GM19324 (cell line): ENCODE measurements at regions not wholly inside any gene's neighbourhood (a gene's known extent, or its start where the extent isn't known, plus 50 kb on each side); places are given as distances from the start of the nearest gene placed in this dataset.

Source experiments
- ATAC-seq: cut with Tn5 transposase; IDR thresholded peaks from one replicate; pipeline ENCODE4 v1.9.1; 2021; ENCODE audit warnings: mild to moderate bottlenecking, moderate library complexity; ENCODE audit not compliant: unreplicated experiment, low FRiP score

- no peak for ATAC-seq
Measured at GRCh38 chr11:128125723-128126122, 461.6 kb downstream of the ETS1 start.

- no peak for ATAC-seq
Measured at GRCh38 chr11:128116885-128117284, 470.5 kb downstream of the ETS1 start.

DNA sequence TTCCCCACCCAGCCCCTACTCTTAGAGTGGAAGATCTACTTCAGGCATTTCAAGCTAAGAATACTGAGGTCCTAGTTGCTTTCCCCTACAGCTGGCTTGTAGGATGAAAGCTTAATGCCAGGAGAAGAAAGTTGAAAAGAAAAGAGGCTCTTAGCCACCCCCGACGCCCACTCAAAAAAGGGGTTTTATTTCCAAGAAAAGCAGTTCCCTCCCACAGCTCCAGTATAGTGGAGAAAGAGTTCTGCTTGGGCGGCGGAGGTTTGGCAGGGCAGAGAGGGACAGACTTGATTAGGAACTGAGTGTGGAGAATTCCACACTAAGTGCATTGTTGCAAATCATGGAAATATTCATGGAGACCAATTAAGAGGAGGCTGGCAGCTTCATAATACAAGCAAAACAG, 470.9 kb downstream of the ETS1 start:
- ATAC-seq, result no peak

DNA sequence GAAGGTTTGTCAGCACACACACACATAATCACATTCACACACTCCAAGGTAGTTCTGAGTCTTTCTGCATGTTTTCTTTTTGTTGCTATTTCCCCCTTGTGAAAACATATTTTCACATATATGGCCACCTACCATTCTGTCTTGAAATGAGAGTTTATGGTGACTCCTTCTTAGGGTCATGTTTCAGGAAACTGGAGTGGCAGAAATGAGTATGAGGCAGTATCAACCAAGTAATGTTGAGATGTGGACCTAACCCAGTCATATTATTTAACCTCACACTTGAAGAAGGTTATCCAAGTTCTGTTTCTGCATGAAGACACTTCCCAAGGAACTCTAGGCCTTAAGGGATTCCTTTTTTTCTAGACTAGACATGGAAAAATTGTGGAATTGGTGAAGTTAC, 481.4 kb downstream of the ETS1 start:
- ATAC-seq, result no peak

DNA sequence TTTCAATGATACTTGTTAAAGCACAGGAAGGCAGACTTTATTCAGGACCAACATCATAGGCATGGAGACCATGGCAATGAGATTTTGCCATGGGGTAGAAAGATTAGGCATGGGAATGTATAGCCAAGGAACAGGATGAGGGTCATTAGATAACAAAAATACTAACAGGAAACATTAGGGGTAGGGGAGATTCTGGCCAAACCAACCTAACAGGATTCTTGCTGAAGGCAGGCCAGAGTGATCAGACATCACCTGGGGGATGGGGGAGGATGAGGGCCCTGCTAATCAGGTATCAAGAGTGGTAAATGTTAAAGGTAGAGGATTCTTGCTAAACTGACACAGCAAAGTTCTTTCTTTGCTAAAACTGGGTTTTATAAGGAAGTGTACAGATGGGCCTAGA, 481.8 kb downstream of the ETS1 start:
- no peak for ATAC-seq

DNA sequence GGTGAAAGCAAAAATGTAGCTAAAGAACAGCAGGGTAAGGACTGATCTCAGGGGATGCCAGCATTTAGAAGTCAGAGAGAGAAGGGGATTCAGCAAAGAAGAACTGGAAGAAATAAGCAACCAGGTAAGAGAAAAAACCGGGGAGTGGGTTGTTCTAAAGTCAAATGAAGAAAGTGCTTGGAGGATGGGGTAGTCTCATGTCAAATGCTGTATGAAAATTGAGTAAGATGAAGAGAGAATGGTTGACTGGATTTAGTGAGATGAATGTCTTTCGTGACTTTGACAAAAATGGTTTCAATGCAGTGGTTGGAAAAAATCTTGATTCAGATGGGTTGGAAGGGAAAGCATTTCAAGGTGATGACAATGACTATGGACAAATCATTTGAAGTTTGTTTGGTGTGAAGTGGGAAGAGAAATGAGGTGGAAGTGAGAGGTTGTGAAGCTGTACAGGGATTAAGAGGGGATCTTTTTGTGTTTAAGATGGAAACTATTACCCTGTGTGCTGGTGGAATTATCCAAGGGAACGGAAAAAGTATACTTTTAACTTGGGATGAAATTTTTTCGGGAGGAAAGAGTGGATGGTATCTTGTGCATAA, 484.0 kb downstream of the ETS1 start:
- no peak for ATAC-seq

DNA sequence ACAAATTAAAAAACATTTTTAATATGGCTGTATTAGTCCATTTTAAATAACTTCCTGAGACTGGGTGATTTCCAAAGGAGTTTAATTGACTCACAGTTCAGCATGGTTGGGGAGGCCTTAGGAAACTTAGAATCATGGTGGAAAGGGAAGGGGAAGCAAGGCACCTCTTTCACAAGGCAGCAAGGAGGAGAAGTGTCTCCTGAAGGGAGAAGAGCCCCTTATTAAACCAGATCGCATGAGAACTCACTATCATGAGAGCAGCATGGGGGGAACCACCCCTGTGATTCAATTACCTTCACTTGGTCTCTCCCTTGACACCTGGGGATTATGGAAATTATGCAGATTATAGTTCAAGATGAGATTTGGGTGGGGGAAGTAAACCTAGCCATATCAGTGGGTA, 488.6 kb downstream of the ETS1 start:
- ATAC-seq, result no peak

- no peak for ATAC-seq
Measured at GRCh38 chr11:128095466-128095981, 491.8 kb downstream of the ETS1 start.

DNA sequence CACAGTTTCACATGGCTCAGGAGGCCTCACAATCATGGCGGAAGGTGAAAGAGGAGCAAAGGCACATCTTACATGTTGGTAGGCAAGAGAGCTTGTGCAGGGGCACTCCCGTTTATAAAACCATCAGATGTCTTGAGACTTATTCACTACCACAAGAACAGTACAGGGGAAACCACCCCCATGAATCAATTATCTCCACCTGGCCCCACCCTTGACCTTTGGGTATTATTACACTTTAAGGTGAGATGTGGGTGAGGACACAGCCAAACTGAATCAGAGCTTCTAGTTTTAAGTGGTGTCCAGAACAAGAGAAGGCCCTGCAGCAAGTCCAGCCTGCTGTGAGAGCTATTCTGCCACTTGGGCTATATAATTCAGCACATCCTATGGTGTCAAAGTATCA, 493.7 kb downstream of the ETS1 start:
- no peak for ATAC-seq

DNA sequence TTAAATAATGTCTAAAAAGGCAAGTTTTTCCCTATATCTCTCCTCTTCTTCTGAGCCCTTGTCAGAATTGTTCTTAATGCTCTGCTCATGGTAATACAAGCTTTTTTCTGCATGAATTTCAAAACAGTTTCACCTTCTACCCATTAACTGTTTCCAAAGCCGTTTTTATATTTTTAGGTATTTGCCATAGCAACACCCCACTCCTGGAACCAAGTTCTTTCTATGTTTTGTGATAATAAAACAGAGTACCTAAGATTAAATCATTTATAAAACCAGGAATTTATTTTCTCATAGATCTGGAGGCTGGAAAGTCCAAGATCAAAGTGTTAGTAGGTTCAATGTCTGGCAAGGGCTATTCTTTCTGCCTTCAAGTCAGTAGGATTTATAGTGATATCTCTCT, 497.4 kb downstream of the ETS1 start:
- no peak for ATAC-seq

DNA sequence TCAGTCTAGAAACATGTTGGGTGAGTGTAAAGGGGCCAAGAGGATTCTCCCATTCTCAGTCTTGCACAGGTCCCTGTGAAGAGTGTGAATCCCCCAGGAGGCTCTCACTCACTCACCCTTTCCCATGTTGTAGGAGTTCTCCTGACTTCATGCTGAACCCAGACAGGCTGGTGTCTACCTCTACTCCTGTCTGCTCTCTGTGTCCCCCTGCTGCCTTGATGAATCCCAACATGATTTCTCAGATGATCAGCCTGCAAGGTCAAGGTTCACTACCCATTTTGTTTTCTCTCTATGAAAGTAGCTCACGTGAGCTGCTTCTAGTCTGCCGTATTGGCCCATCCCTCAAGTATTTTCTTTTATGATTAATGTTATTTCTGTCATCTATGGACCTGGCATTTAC, 500.6 kb downstream of the ETS1 start:
- no peak for ATAC-seq

- ATAC-seq, result no peak
Measured at GRCh38 chr11:128085276-128085675, 502.1 kb downstream of the ETS1 start.

- ATAC-seq, result no peak
Measured at GRCh38 chr11:128082574-128082973, 504.8 kb downstream of the ETS1 start.

DNA sequence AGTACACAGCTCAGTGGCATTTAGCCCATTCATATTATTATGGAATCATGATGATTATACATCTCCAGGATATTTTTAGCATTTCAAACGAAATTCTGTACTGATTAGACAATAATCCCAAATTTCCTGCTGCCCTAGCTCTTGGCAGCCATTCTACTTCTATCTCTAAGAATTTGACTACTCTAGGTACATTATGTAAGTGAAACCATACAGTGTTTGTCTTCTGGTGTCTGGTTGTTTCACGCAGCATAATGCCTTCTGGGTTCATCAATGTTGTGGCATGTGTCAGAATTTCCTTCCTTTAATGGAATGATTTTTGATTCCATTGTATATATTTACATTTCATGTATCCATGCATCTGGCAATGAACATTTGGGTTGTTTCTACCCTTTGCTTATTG, 517.7 kb downstream of the ETS1 start:
- no peak for ATAC-seq

DNA sequence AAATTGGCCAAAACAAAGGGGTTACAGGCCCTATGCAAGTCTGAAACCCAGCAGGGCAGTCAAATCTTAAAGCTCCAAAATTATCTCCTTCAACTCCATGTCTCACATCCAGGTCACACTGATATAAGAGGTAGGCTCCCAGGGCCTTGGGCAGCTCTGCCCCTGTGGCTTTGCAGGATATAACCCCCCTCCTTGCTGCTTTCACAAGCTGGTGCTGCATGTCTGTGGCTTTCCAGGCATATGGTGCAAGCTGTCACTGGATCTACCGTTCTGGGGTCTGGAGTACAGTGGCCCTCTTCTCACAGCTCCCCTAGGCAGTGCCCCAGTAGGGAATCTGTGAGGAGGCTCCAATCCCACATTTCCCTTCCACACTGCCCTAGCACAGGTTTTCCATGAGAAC, 519.6 kb downstream of the ETS1 start:
- no peak for ATAC-seq

GRCh38 chr11:128066399-128066798, 521.0 kb downstream of the ETS1 start:
- no peak for ATAC-seq

DNA sequence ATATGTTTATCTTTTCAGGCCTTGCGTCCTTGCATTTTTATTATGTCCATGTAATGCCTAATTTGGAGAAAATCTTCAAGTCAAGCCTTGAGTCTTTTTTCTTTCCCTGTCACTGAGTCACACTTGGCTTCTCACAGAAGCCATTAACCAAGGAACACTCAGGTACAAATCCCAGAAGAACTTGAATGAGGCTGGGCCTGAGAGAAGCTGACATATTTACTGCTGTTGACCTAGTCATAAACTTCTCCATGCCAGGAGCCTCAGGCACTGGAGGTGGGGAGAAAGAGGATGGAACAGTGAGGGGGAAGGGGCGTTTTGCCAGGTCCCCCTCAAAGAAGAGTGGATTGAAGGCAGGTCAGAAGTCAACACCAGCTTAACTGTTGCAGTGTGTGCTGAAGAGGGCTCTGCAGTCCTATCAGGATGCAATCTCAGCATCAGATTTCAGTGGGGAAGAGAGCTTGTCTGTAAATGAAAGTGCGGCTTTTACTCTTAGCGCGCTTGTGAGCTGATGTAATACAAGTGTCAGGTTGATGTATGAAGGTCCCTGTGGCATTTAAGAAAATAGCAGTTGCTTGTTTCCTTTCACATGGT, 526.0 kb downstream of the ETS1 start:
- no peak for ATAC-seq

GRCh38 chr11:128058580-128059208, 528.7 kb downstream of the ETS1 start:
- no peak for ATAC-seq

DNA sequence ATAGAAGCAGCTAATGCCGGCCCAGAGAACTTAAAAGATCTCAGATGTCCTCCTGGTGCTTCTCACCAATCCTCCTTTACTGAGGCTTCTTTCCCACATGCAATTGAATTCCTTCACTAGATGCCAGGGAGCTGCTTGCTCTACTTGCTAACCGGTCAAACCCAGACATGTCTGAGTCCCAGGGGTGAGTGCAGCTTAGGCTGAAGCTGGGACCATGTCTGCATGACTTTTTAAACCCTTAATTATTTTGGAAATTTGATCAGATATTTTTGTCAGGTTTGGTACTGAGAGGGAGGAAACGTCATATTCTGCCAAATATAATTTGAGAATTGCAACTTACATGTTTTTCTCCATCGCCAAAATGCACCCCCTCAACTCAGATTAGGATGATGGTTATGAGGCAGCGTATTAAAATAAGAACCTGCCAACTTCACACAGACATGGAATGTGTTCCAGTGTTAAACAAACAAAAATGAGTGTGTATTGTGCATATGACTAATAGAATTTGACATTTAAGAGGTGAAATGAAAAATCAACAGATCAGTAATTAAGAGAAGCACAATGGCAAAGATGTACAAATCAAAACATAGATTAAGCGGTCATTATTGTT, 529.5 kb downstream of the ETS1 start:
- ATAC-seq, result no peak

DNA sequence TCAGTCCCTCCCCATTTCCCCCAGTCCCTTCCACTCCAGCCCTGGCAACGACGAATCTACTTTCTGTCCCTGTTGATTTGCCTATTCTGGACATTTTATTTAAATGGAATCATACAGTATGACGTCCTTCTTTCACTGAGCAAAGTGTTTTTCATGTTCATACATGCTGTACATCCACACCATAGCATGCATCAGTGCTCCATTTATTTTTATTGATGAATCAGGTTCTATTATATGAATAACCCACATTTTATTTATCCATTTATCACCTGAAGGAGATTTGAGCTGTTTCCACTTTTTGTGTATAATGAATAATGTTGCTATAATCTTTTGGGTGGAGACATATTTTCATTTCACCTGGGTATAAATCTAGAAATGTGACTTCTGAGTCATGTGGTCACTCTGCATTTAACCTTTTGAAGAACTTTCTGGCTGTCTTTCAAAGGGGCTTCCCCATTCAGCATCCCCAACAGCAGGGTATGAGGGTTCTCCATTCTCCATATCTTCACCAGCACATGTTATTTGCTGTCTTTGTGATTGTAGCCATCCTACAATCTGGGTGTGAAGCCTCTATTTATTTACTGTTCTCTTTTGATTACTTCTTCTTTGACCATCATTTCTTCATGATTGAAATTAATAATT, 531.7 kb downstream of the ETS1 start:
- ATAC-seq, result no peak
